GM21723 (cell line): ENCODE measurements at regions not wholly inside any gene's neighbourhood (a gene's known extent, or its start where the extent isn't known, plus 50 kb on each side); places are given as distances from the start of the nearest gene placed in this dataset.
"Not testable (repeated sequence)": the region's sequence is repeated elsewhere in the genome, so short reads cannot be mapped to it uniquely, and the experiment has no call there.

Experiments used
- ATAC-seq: cut with Tn5 transposase; IDR thresholded peaks from one replicate; pipeline ENCODE4 v1.9.1; 2021; ENCODE audit warnings: mild to moderate bottlenecking, moderate library complexity; ENCODE audit not compliant: unreplicated experiment

- ATAC-seq, result no peak
Observed at GRCh38 chr2:39932198-39932597, 153.1 kb upstream of the THUMPD2 start.

- no peak for ATAC-seq
Observed at GRCh38 chr2:39930175-39930917, 151.3 kb upstream of the THUMPD2 start.

DNA sequence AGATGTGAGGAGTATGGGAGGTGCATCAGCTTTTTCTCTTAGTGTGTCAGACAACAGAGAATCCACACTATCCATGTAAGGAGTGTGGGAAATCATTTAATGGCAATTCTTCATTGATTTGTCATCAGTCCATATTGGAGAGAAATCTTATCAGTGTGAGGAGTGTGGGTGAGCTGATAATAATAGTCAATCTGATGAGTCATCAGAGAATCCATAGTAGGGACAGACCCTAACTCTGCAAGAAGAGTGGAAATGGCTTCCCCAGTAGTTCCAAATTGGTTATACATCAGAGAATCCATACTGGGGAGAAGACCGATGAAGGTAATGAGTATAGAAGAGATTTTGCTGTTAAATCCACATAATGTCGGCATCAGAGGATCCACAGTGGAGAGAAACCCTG, 150.5 kb upstream of the THUMPD2 start:
- ATAC-seq, result no peak

GRCh38 chr2:39925312-39925711, 146.3 kb upstream of the THUMPD2 start:
- ATAC-seq, result no peak

DNA sequence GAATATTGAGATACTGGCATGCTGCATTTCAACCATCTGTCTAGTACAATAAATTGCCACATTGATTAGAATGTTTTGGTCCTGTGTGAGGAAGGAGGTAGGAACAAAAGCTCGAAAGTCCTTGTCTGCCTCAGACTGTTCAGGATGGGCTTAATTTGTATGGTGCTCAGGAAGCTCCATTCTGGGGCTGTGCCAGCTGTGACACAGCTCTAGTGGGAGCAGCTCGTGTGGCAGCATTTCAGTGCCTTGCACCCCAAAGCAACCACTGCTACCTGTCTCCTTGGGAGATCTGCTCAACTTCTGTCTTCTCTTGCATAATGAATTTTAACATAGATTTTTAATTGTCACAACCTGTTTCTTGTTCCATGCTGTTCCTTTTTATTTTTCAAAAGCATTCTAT, 144.4 kb upstream of the THUMPD2 start:
- no peak for ATAC-seq

- ATAC-seq, result no peak
Observed at GRCh38 chr2:39922679-39923405, 143.8 kb upstream of the THUMPD2 start.

DNA sequence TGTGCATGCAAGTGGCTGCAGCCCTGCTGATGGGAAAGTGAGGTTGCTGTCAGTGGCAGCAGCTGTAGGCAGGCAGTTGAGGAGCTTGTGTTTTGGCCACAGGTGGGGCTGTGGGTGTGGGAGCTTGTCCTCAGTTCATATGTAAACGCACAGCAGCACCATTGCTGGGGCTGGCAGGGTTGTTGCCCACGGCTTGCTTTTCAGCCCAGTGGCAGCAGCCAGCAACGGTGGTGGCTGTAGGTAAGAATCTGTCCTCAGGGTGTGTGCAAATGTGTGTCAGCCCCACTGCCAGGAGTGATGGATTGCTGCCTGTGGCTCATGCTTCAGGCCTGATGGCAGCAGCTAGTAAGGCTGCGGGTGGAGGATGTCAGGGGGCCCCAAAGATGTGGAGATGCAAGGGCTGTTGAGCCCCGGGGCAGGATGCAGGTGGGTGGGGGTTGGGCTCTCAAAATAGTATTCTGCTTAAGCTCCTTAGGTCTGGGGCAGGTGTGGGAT, 141.3 kb upstream of the THUMPD2 start:
- ATAC-seq, result no peak

GRCh38 chr2:39919511-39920306, 140.7 kb upstream of the THUMPD2 start:
- ATAC-seq, result no peak

- ATAC-seq, result no peak
Observed at GRCh38 chr2:39918886-39919285, 139.8 kb upstream of the THUMPD2 start.

- not testable (repeated sequence) for ATAC-seq
Observed at GRCh38 chr2:39917371-39917770, 138.3 kb upstream of the THUMPD2 start.

DNA sequence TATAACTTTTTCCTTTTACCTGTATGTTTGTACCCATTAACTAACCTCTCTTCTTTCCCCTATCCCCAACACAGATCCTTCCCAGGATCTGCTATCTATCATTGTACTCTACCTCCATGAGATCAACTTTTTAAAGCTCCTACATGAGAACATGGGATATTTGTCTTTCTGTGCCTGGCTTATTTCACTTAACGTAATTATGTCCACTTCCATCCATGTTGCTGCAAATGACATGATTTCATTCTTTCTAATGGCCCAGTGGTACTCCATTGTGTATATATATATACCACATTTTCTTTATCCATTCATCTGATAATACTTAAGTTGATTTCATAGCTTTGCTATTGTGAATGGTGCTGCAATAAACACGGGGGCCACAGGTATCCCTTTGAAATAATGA, 135.9 kb upstream of the THUMPD2 start:
- ATAC-seq, result no peak

DNA sequence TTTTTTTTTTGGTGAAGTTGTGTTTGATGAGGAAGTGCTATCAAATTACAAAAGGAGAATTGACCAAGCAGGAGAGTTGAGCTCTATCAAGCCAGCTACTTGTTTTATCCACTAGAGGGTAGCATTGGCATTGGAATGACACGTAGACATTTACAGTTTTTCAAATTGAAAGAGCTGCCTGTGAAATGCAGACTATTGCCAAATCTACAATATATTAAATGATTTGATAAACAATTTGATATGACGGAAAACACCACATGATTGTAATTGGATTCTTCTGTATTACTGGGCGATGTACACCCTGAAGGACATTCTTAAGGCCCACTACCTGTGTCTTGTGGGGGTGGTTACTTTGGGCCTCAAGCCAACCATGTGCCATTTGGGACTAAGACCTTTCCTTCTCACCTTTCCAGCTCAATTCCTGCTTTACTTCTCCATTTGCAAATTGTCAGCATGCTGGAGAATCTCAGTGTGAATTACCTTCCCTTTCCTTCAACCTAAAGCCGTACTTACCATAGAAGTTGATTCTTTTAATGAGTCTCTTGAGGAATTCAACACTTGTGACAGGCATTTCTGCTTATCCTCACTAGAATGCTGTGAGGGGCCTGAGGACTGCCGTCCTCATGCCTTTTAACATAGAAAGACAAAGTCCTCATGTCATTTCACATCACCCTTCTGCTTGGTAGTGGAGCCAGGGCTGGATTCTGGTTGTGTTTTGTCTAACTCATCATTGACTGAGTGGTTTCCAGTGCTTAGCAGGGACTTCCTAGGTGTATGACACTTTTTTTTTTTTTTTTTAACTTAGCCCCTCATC, 134.8 kb upstream of the THUMPD2 start:
- ATAC-seq, result no peak

- no peak for ATAC-seq
Observed at GRCh38 chr2:39902103-39902502, 123.0 kb upstream of the THUMPD2 start.

DNA sequence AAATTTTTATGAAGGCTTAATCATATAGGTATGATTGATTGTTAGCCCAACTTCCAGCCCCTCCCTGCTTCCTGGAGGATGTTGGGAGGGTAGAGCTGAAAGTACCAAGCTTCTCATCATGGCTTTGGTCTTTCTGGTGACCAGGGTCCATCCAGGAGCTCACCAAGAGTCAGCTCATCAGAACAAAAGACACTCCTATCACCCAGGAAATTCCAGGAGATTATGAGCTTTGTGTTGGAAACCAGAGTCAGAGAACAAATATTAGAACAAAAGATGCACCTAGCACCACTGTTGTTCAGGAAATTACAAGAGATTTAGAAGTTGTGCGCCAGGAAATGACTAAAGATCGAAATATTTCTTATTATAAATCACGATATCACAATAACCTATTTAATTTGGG, 119.9 kb upstream of the THUMPD2 start:
- no peak for ATAC-seq

- ATAC-seq, result no peak
Observed at GRCh38 chr2:39897273-39897672, 118.2 kb upstream of the THUMPD2 start.

GRCh38 chr2:39894082-39894481, 115.0 kb upstream of the THUMPD2 start:
- ATAC-seq, result no peak

GRCh38 chr2:39893616-39894015, 114.6 kb upstream of the THUMPD2 start:
- ATAC-seq, result no peak

- ATAC-seq, result no peak
Observed at GRCh38 chr2:39881948-39882347, 102.9 kb upstream of the THUMPD2 start.

GRCh38 chr2:39881494-39881893, 102.4 kb upstream of the THUMPD2 start:
- ATAC-seq, result no peak

- not testable (repeated sequence) for ATAC-seq
Observed at GRCh38 chr2:39879001-39879400, 99.9 kb upstream of the THUMPD2 start.

DNA sequence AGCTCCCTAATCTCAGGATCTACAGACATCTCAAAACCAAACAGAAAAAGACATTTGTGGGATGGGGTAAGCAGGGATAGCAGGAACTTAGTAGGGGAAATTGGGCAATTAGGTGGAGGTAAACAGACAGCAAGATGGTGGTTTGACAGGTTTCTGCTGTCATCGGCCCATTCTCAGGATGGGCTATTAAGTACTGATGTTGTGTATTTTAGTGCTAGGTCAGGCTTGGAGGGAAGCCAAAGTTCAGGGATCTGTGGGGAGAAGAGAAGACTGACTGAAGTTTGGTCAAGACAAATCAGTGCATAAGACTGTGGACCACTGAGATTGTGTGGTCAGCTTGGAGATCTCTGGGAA, 96.8 kb upstream of the THUMPD2 start:
- ATAC-seq, result no peak
